Fibroblast of skin of right biceps (primary cell): ENCODE measurements at regions not wholly inside any gene's neighbourhood (a gene's known extent, or its start where the extent isn't known, plus 50 kb on each side); places are given as distances from the start of the nearest gene placed in this dataset.
"Not testable (repeated sequence)": the region's sequence is repeated elsewhere in the genome, so short reads cannot be mapped to it uniquely, and the experiment has no call there.

ENCODE experiments used
- DNase-seq: peaks from one replicate; pipeline ENCODE4 v3.0.0-alpha.2; 2013

GRCh38 chr1:188669728-188670382 lies 1807.8 kb downstream of the BRINP3 start:
- peak; percentile 38 for DNase-seq

GRCh38 chr1:188670837-188671236 lies 1806.8 kb downstream of the BRINP3 start:
- DNase-seq = peak; percentile 19

- no peak for DNase-seq
Observed at GRCh38 chr1:188672153-188672552, 1805.5 kb downstream of the BRINP3 start.

GRCh38 chr1:188689542-188689941 lies 1788.1 kb downstream of the BRINP3 start:
- peak; percentile 14 for DNase-seq

GRCh38 chr1:188700116-188700515 lies 1777.5 kb downstream of the BRINP3 start:
- no peak for DNase-seq

- DNase-seq = peak; percentile 69
Observed at GRCh38 chr1:188706742-188707141, 1770.9 kb downstream of the BRINP3 start.

GRCh38 chr1:188708795-188709535 lies 1768.7 kb downstream of the BRINP3 start:
- no peak for DNase-seq

- no peak for DNase-seq
Observed at GRCh38 chr1:188715566-188715965, 1762.1 kb downstream of the BRINP3 start.

GRCh38 chr1:188719735-188720134 lies 1757.9 kb downstream of the BRINP3 start:
- no peak for DNase-seq

GRCh38 chr1:188723332-188724020 lies 1754.2 kb downstream of the BRINP3 start:
- DNase-seq = peak; percentile 33

- DNase-seq = no peak
Observed at GRCh38 chr1:188729039-188729438, 1748.6 kb downstream of the BRINP3 start.

- no peak for DNase-seq
Observed at GRCh38 chr1:188735567-188735966, 1742.1 kb downstream of the BRINP3 start.

- DNase-seq = not testable (repeated sequence)
Observed at GRCh38 chr1:188749275-188749674, 1728.4 kb downstream of the BRINP3 start.

GRCh38 chr1:188752027-188752426 lies 1725.6 kb downstream of the BRINP3 start:
- not testable (repeated sequence) for DNase-seq

GRCh38 chr1:188757747-188758146 lies 1719.9 kb downstream of the BRINP3 start:
- not testable (repeated sequence) for DNase-seq

GRCh38 chr1:188761226-188761625 lies 1716.4 kb downstream of the BRINP3 start:
- no peak for DNase-seq

- no peak for DNase-seq
Observed at GRCh38 chr1:188762166-188762743, 1715.4 kb downstream of the BRINP3 start.

GRCh38 chr1:188763541-188763940 lies 1714.1 kb downstream of the BRINP3 start:
- DNase-seq = no peak

- DNase-seq = no peak
Observed at GRCh38 chr1:188769181-188769580, 1708.5 kb downstream of the BRINP3 start.

GRCh38 chr1:188769936-188770335 lies 1707.7 kb downstream of the BRINP3 start:
- DNase-seq = no peak

GRCh38 chr1:188778578-188778977 lies 1699.1 kb downstream of the BRINP3 start:
- DNase-seq = no peak

- peak; percentile 48 for DNase-seq
Observed at GRCh38 chr1:188782220-188782841, 1695.3 kb downstream of the BRINP3 start.

GRCh38 chr1:188794969-188795368 lies 1682.7 kb downstream of the BRINP3 start:
- no peak for DNase-seq
